ENCODE measurements at regions not wholly inside any gene's neighbourhood (a gene's known extent, or its start where the extent isn't known, plus 50 kb on each side); places are given as distances from the start of the nearest gene placed in this dataset.

DNA sequence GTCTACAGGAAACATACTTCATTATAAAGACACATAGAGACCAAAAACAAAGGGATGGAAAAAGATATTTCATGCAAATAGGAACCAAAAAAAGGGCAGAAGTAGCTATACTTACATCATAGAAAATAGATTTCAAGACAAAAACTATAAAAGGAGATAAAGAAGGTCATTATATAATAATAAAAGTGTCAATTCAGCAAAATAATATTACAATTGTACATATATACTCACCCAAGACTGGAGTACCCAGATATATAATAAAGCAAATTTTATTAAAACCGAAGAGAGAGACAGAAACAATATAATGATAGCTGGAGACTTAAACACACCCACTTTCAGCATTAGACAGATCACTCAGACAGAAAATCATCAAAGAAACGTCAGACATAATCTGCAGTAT is 546.3 kb downstream of the PRDM9 start:
- Histone ChIP-seq H3K9me3 (ENCODE audit: control insufficient read depth, low read length) (no peaks in the 10 kb centered on the region), H3K36me3 (ENCODE audit: control insufficient read depth, insufficient read depth, low read length) (no peaks in the 10 kb centered on the region), H3K4me3 (ENCODE audit: extremely low read depth, insufficient read depth, low read length, poor library complexity, severe bottlenecking) (no peak overlapping the region), H3K4me1 (ENCODE audit: control insufficient read depth, insufficient read depth, low read length, poor library complexity, severe bottlenecking) (no peaks in the 10 kb centered on the region), H3K27ac (ENCODE audit: low read depth, low read length, severe bottlenecking) (no peak overlapping the region)
- 80 to 86% methylated on average over 1 of the region's 2 CpGs for WGBS, 2 experiments (ENCODE audit: insufficient coverage in 2 of 2)

DNA sequence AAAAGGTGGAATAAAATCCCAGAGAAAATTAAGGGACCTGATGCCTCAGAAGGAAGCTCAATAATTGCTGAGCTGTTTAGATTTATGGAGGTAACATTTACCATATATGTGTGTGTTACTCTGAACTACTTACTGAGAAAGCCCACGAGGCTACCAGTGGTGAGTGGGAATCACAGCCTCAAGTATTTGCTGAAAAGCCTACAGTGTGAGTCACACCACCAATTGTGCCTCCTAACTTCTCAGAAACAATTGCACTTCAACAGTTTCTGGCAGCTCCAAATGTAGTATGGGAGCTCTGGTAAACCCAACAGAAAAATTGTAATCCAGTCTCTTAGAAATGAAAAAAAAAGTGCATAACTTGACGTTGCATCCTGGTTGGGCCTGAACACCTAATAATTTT is 551.6 kb downstream of the PRDM9 start:
- 86 to 100% methylated on average over 1 of the region's 2 CpGs for WGBS, 2 experiments (ENCODE audit: insufficient coverage in 2 of 2)

DNA sequence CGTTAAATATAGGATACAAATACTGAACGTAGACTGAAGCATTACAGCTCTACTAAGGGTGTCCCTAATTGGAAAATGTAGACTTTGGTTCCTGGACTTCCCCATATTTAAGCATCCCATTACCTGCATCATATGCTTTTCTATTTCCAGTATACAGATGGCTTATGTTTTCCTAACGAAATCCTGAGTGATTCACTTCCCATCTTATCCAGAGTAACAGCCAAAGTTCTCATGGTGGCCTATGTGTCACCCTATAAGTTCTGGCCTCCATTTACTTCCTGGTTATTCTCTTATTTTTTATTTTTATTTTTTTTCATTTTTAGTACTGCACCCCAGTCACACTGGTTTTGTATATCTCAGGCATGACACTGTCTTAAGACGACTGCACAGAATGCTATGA is 552.3 kb downstream of the PRDM9 start:
- H3K4me1 ChIP-seq (ENCODE audit: control insufficient read depth, insufficient read depth, low read length, poor library complexity, severe bottlenecking) = no peaks in the 10 kb centered on the region
- H3K4me3 ChIP-seq (ENCODE audit: extremely low read depth, insufficient read depth, low read length, poor library complexity, severe bottlenecking) = no peak overlapping the region
- 83% methylated on average over 2 of the region's 4 CpGs for WGBS, 2 experiments (ENCODE audit: insufficient coverage in 2 of 2)

More for the DNA sequence above, 551.6 kb downstream of the PRDM9 start:
- Histone ChIP-seq H3K9me3 (ENCODE audit: control insufficient read depth, low read length) (no peaks in the 10 kb centered on the region), H3K4me3 (ENCODE audit: extremely low read depth, insufficient read depth, low read length, poor library complexity, severe bottlenecking) (no peak overlapping the region), H3K36me3 (ENCODE audit: control insufficient read depth, insufficient read depth, low read length) (no peaks in the 10 kb centered on the region), H3K27ac (ENCODE audit: low read depth, low read length, severe bottlenecking) (no peak overlapping the region), H3K4me1 (ENCODE audit: control insufficient read depth, insufficient read depth, low read length, poor library complexity, severe bottlenecking) (no peaks in the 10 kb centered on the region)

DNA sequence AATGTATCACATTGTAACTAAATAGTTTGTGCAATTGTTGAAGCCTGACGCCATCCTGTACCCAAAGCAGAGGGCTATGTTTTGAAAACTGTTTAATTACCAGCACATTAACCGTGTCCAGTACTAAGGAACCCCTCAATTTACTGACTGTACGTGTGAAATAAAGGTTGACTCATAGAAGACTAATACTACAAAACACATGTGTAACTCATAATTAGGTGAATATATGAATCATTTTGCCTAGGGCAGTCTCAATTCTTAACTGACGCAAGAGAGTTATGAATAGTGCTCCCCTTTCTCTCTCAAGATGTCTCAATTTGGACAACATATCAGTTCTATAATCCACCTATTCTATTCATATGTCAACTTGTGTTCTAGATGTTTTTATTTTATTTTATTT is 558.4 kb downstream of the PRDM9 start:
- WGBS, 2 experiments (ENCODE audit: insufficient coverage in 2 of 2) = 100% methylated on average over 1 of the region's 4 CpGs; no CpG with 5 or more reads in 1 of the 2 experiments
- H3K27ac ChIP-seq (ENCODE audit: low read depth, low read length, severe bottlenecking) = no peak overlapping the region
- no peaks in the 10 kb centered on the region for H3K4me1 ChIP-seq (ENCODE audit: control insufficient read depth, insufficient read depth, low read length, poor library complexity, severe bottlenecking)
- H3K9me3 ChIP-seq (ENCODE audit: control insufficient read depth, low read length) = no peaks in the 10 kb centered on the region
- H3K36me3 ChIP-seq (ENCODE audit: control insufficient read depth, insufficient read depth, low read length) = no peaks in the 10 kb centered on the region
- no peak overlapping the region for H3K4me3 ChIP-seq (ENCODE audit: extremely low read depth, insufficient read depth, low read length, poor library complexity, severe bottlenecking)

More for the DNA sequence above, 552.3 kb downstream of the PRDM9 start:
- Histone ChIP-seq H3K36me3 (ENCODE audit: control insufficient read depth, insufficient read depth, low read length) (no peaks in the 10 kb centered on the region), H3K9me3 (ENCODE audit: control insufficient read depth, low read length) (no peaks in the 10 kb centered on the region), H3K27ac (ENCODE audit: low read depth, low read length, severe bottlenecking) (no peak overlapping the region)

DNA sequence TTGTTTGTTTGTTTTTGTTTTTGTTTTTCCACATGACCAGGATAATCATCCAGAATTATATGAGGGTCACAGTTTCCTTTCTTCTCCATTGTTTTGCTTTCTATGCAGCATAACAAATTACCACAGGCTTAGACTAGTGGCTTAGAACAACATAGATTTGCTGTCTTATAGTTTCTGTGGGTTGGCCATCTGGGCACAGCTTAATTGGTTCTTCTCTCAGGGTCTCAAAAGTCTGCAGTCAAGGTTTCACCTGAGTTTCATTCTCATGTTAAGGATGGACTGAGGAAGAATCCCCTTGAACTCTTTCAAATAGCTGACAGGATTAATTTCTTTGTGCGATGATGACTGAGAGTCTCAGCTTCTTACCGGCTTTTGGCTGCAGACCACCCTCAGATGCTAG is 559.8 kb downstream of the PRDM9 start:
- no peaks in the 10 kb centered on the region for H3K36me3 ChIP-seq (ENCODE audit: control insufficient read depth, insufficient read depth, low read length)
- no peaks in the 10 kb centered on the region for H3K9me3 ChIP-seq (ENCODE audit: control insufficient read depth, low read length)
- WGBS, 2 experiments (ENCODE audit: insufficient coverage in 2 of 2) = 90 to 100% methylated on average over 2 of the region's 2 CpGs
- no peak overlapping the region for H3K4me3 ChIP-seq (ENCODE audit: extremely low read depth, insufficient read depth, low read length, poor library complexity, severe bottlenecking)
- no peaks in the 10 kb centered on the region for H3K4me1 ChIP-seq (ENCODE audit: control insufficient read depth, insufficient read depth, low read length, poor library complexity, severe bottlenecking)
- H3K27ac ChIP-seq (ENCODE audit: low read depth, low read length, severe bottlenecking) = no peak overlapping the region

DNA sequence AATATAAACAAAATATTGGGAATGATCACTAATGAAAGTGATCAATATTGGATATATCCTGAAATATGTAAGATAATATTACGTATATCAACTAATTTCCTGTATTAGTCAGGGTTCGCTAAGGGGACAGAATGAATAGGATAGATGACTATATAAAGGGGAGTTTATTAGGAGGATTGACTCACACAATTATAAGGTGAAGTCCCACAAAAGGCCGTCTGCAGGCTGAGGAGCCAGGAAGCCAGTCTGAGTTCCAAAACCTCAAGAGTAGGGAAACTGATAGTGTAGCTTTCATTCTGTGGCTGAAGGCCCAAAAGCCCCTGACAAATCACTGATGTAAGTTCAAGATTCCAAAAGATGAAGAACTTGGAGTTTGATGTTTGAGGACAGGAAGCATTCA is 561.1 kb downstream of the PRDM9 start:
- H3K27ac ChIP-seq (ENCODE audit: low read depth, low read length, severe bottlenecking) = no peak overlapping the region
- H3K9me3 ChIP-seq (ENCODE audit: control insufficient read depth, low read length) = no peaks in the 10 kb centered on the region
- H3K4me1 ChIP-seq (ENCODE audit: control insufficient read depth, insufficient read depth, low read length, poor library complexity, severe bottlenecking) = no peaks in the 10 kb centered on the region
- no peak overlapping the region for H3K4me3 ChIP-seq (ENCODE audit: extremely low read depth, insufficient read depth, low read length, poor library complexity, severe bottlenecking)
- 80 to 90% methylated on average over 1 to 2 of the region's 3 CpGs for WGBS, 2 experiments (ENCODE audit: insufficient coverage in 2 of 2)
- H3K36me3 ChIP-seq (ENCODE audit: control insufficient read depth, insufficient read depth, low read length) = no peaks in the 10 kb centered on the region

DNA sequence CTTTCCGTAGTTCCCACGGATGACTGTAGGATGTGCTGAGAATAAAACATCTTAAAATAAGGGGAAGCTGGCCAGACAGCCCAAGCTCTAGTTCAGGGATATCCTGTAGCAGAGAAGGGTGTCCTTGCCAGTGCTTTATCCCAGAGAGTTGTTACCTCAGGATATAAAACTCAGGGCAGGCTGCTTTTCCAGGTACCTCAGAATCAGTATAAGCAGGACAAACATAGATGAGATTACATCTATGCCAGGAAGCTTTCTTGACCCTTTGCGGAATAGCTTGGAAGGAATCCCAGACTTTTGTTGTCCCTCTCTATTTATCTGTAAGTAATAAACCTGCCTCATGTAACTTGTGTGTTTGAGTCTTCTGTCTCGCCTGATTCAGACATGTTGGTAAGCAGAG is 565.7 kb downstream of the PRDM9 start:
- 67% methylated on average over 2 of the region's 4 CpGs; no CpG with 5 or more reads in 1 of the 2 experiments for WGBS, 2 experiments (ENCODE audit: insufficient coverage in 2 of 2)
- no peaks in the 10 kb centered on the region for H3K36me3 ChIP-seq (ENCODE audit: control insufficient read depth, insufficient read depth, low read length)
- no peaks in the 10 kb centered on the region for H3K4me1 ChIP-seq (ENCODE audit: control insufficient read depth, insufficient read depth, low read length, poor library complexity, severe bottlenecking)
- no peaks in the 10 kb centered on the region for H3K9me3 ChIP-seq (ENCODE audit: control insufficient read depth, low read length)
- H3K4me3 ChIP-seq (ENCODE audit: extremely low read depth, insufficient read depth, low read length, poor library complexity, severe bottlenecking) = no peak overlapping the region
- no peak overlapping the region for H3K27ac ChIP-seq (ENCODE audit: low read depth, low read length, severe bottlenecking)

DNA sequence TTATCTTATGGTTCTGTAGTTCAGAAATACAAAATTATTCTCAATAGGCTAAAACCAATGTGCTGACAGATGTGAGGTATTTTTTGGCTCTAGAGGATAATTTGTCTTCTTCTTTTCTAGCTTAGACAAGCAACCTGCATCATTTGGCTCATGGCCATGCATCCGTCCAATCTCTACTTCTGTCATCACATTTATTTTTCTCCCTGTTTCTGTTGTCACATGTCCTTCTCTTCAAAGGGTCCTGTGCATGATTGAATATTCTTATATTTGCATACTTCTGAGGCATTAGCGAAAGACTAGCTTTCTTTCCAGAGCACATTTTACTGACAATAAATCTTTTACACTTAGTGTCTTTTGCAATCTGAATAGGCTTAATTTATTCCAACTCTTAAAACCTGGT is 564.7 kb downstream of the CDH10 start:
- no peaks in the 10 kb centered on the region for H3K4me1 ChIP-seq (ENCODE audit: control insufficient read depth, insufficient read depth, low read length, poor library complexity, severe bottlenecking)
- 100% methylated on average over 1 of the region's 2 CpGs for WGBS, 2 experiments (ENCODE audit: insufficient coverage in 2 of 2)
- H3K36me3 ChIP-seq (ENCODE audit: control insufficient read depth, insufficient read depth, low read length) = no peaks in the 10 kb centered on the region
- H3K27ac ChIP-seq (ENCODE audit: low read depth, low read length, severe bottlenecking) = no peak overlapping the region
- no peak overlapping the region for H3K4me3 ChIP-seq (ENCODE audit: extremely low read depth, insufficient read depth, low read length, poor library complexity, severe bottlenecking)
- no peaks in the 10 kb centered on the region for H3K9me3 ChIP-seq (ENCODE audit: control insufficient read depth, low read length)

DNA sequence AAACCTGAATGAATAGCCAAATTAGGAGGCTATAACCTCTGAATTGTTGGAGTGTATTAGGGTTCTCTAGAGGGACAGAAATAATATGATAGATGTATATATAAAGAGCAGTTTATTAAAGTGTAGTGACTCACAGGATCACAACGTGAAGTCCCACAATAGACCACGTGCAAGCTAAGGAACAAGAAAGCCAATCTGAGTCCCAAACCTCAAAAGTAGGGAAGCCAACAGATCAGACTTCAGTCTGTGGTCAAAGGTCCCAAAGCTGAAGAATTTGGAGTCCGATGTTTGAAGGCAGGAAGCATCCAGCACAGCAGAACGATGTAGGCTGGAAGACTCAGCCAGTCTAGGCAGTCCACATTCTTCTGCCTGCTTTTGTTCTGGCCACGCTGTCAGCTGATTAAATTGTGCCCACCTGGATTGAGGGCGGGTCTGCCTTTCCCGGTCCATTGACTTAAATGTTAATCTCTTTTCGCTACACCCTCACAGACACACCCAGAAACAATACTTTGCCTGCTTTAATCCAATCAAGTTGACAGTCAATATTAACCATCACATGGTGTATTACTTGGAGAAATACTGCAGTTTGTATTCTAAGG is 550.6 kb downstream of the CDH10 start:
- no peaks in the 10 kb centered on the region for H3K4me1 ChIP-seq (ENCODE audit: control insufficient read depth, insufficient read depth, low read length, poor library complexity, severe bottlenecking)
- H3K9me3 ChIP-seq (ENCODE audit: control insufficient read depth, low read length) = no peaks in the 10 kb centered on the region
- no peak overlapping the region for H3K4me3 ChIP-seq (ENCODE audit: extremely low read depth, insufficient read depth, low read length, poor library complexity, severe bottlenecking)
- H3K27ac ChIP-seq (ENCODE audit: low read depth, low read length, severe bottlenecking) = no peak overlapping the region
- no peaks in the 10 kb centered on the region for H3K36me3 ChIP-seq (ENCODE audit: control insufficient read depth, insufficient read depth, low read length)
- 87 to 94% methylated on average over 6 to 7 of the region's 8 CpGs for WGBS, 2 experiments (ENCODE audit: insufficient coverage in 2 of 2)

DNA sequence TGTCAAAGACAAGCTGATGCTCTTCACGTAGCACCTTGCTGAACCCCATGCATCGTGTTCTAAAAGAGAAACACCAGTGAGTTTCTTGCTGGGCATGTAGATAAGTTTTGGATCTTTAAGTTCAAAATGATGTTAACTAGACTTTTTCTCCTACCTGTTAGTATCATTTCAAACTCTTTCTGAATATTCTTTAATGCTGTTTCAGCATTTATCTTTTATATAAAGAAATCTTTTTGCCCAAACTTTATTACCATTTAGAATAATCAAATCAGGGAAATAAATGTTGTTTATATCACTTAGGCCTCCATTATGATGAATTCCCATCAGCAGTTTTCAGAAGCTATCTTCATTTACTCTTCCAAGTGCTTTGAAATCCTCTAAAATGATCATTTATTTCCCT is 542.8 kb downstream of the CDH10 start:
- Histone ChIP-seq H3K36me3 (ENCODE audit: control insufficient read depth, insufficient read depth, low read length) (no peaks in the 10 kb centered on the region), H3K4me1 (ENCODE audit: control insufficient read depth, insufficient read depth, low read length, poor library complexity, severe bottlenecking) (no peaks in the 10 kb centered on the region), H3K27ac (ENCODE audit: low read depth, low read length, severe bottlenecking) (no peak overlapping the region), H3K9me3 (ENCODE audit: control insufficient read depth, low read length) (no peaks in the 10 kb centered on the region), H3K4me3 (ENCODE audit: extremely low read depth, insufficient read depth, low read length, poor library complexity, severe bottlenecking) (no peak overlapping the region)
- 83% methylated on average over 2 of the region's 2 CpGs; no CpG with 5 or more reads in 1 of the 2 experiments for WGBS, 2 experiments (ENCODE audit: insufficient coverage in 2 of 2)

DNA sequence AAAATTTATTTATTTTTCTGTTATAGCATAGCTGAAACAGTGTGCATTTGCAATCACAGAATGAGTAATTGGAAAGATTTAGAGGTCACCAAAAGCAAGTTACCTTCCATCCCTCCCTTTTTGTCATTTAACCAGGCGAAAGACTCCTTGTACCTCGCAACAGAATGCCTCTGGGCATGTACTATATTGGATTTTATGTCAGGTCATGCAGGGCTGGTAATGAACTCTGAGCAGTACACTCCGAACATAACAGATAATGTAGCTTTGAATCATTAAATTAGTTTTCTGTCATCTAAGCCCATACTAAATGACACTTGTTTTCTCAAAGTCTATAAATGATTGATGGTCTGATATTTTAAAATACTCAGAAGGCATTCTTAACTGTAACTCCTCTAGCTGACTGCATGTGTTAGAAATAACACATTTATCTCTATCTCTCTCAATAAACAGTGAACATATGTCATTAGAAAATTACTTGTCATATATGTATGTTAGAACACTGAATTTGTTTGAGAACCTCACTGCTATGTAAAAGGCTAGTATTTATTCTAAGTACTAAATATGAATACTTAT is 541.2 kb downstream of the CDH10 start:
- Histone ChIP-seq H3K27ac (ENCODE audit: low read depth, low read length, severe bottlenecking) (no peak overlapping the region), H3K36me3 (ENCODE audit: control insufficient read depth, insufficient read depth, low read length) (no peaks in the 10 kb centered on the region), H3K9me3 (ENCODE audit: control insufficient read depth, low read length) (no peaks in the 10 kb centered on the region), H3K4me1 (ENCODE audit: control insufficient read depth, insufficient read depth, low read length, poor library complexity, severe bottlenecking) (no peaks in the 10 kb centered on the region), H3K4me3 (ENCODE audit: extremely low read depth, insufficient read depth, low read length, poor library complexity, severe bottlenecking) (no peak overlapping the region)
- no CpG with 5 or more reads among the region's 3 CpGs for WGBS, 2 experiments (ENCODE audit: insufficient coverage in 2 of 2)

All from mesodermal cell (in vitro differentiated cells).